Keratinocyte (primary cell): ENCODE measurements at regions not wholly inside any gene's neighbourhood (a gene's known extent, or its start where the extent isn't known, plus 50 kb on each side); places are given as distances from the start of the nearest gene placed in this dataset.
"Not testable (repeated sequence)": the region's sequence is repeated elsewhere in the genome, so short reads cannot be mapped to it uniquely, and the experiment has no call there.

Experiments used
- DNase-seq: peaks from one replicate; pipeline ENCODE4 v3.0.0-alpha.2; 2011; ENCODE audit warnings: low read depth, missing footprints, low spot score
- FAIRE-seq: peaks from 2 replicates; lab custom pipeline; 2011; peaks lifted over from hg19 to GRCh38; lab: Jason Lieb, UNC
- H2AFZ ChIP-seq: 2 replicates; pipeline ENCODE4 v1.6.0; 2012; ENCODE audit warnings: low read length, control low read depth, inconsistent platforms; ENCODE audit not compliant: control insufficient read depth
- H3K27ac ChIP-seq: 2 replicates; pipeline ENCODE4 v1.5.1; 2011; ENCODE audit warnings: low read length; ENCODE audit not compliant: control insufficient read depth, insufficient read depth
- H3K27me3 ChIP-seq: 3 replicates; pipeline ENCODE4 v1.6.0; 2011; ENCODE audit warnings: low read length; ENCODE audit not compliant: control insufficient read depth, insufficient read depth; ENCODE audit errors: extremely low read depth
- H3K36me3 ChIP-seq, 2 experiments: 2 replicates in 1 of 2; 3 replicates in 1 of 2; pipeline ENCODE4 v1.5.1; 2011; ENCODE audit warnings: low read length in 2 of 2, mild to moderate bottlenecking in 1 of 2; ENCODE audit not compliant: control insufficient read depth in 2 of 2, insufficient read depth in 2 of 2; ENCODE audit errors: extremely low read depth in 1 of 2
- H3K4me1 ChIP-seq: 3 replicates; pipeline ENCODE4 v1.5.1; 2011; ENCODE audit warnings: low read length; ENCODE audit not compliant: control insufficient read depth, insufficient read depth; ENCODE audit errors: extremely low read depth
- H3K4me2 ChIP-seq: 3 replicates; pipeline ENCODE4 v1.6.0; 2011; ENCODE audit warnings: low read depth, low read length; ENCODE audit not compliant: control insufficient read depth, insufficient read depth; ENCODE audit errors: extremely low read depth
- H3K4me3 ChIP-seq, 3 experiments: fragments of 200-600 bp in 1 of 3; sonication (generic) in 1 of 3; 2 replicates in 2 of 3; 3 replicates in 1 of 3; pipeline ENCODE4 v1.5.1; 2011 to 2016; ENCODE audit warnings: low read length in 3 of 3, mild to moderate bottlenecking in 3 of 3, control low read depth in 2 of 3, inconsistent platforms in 1 of 3, low read depth in 1 of 3, mixed read lengths in 1 of 3, mixed run types in 1 of 3, moderate library complexity in 1 of 3; ENCODE audit not compliant: control insufficient read depth in 2 of 3, insufficient read depth in 2 of 3; ENCODE audit errors: extremely low read depth in 1 of 3
- H3K79me2 ChIP-seq: 2 replicates; pipeline ENCODE4 v1.6.0; 2012; ENCODE audit warnings: low read length; ENCODE audit not compliant: control insufficient read depth, insufficient read depth
- H3K9ac ChIP-seq: 3 replicates; pipeline ENCODE4 v1.6.0; 2011; ENCODE audit warnings: low read length; ENCODE audit not compliant: control insufficient read depth, insufficient read depth; ENCODE audit errors: extremely low read depth
- H3K9me1 ChIP-seq: 3 replicates; pipeline ENCODE4 v1.6.0; 2011; ENCODE audit warnings: low read length; ENCODE audit not compliant: control insufficient read depth, insufficient read depth; ENCODE audit errors: extremely low read depth
- H3K9me3 ChIP-seq: 2 replicates; pipeline ENCODE4 v1.5.1; 2012; ENCODE audit warnings: low read depth, low read length; ENCODE audit not compliant: control insufficient read depth
- H4K20me1 ChIP-seq: 3 replicates; pipeline ENCODE4 v1.6.0; 2011; ENCODE audit warnings: low read length; ENCODE audit not compliant: control insufficient read depth, insufficient read depth; ENCODE audit errors: extremely low read depth
- CTCF ChIP-seq, 3 experiments: IDR thresholded peaks in 1 of 3; conservative IDR thresholded peaks in 1 of 3; optimal IDR thresholded peaks in 1 of 3; 2 replicates in 2 of 3; 3 replicates in 1 of 3; pipeline versions ENCODE3 to v1.5.1; 2011; ENCODE audit warnings: low read length in 3 of 3, mild to moderate bottlenecking in 3 of 3, moderate library complexity in 2 of 3, control low read depth in 1 of 3, inconsistent platforms in 1 of 3; ENCODE audit not compliant: insufficient read depth in 2 of 3; ENCODE audit errors: extremely low read depth in 1 of 3
- EZH2 ChIP-seq: IDR thresholded peaks from one replicate; pipeline ENCODE4 v1.6.1; 2012; ENCODE audit warnings: inconsistent platforms, mild to moderate bottlenecking, low read length, moderate library complexity
- dilution Hi-C: fragments of 300-500 bp; cut with MboI; formaldehyde crosslinking; loops from one replicate; pipeline ENCODE4 v1.7.0; 2020; ENCODE audit warnings: low sequenced_read_pairs; ENCODE audit not compliant: extremely low pct_ligation_motif_present

DNA sequence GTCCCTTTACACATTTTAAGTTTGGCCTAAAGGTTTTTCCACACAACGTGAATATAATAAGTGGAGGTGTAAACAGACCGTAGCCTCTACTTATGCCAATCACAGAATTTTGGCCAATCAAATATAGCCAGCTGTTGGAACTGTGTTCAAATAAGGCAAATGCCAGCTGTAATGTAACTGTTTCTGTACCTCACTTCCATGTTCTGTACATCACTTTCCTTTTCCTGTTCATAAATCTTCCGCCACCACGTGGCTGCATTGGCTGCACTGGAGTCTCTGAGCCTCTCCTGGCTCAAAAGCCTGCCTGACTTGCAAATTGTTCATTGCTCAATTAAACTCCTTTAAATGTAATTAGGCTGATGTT, 105.1 kb upstream of the SMIM31 start:
- dilution Hi-C loops = no loop called here
- Histone ChIP-seq H3K4me2 (no peak overlapping the region), H3K9me3 (no peaks in the 10 kb centered on the region), H4K20me1 (no peaks in the 10 kb centered on the region), H3K36me3 (no peaks in the 10 kb centered on the region), H3K9ac (no peak overlapping the region), H2AFZ (no peak overlapping the region), H3K27me3 (no peaks in the 10 kb centered on the region), H3K27ac (no peak overlapping the region), H3K9me1 (no peaks in the 10 kb centered on the region), H3K4me3 (no peak overlapping the region), H3K79me2 (no peaks in the 10 kb centered on the region), H3K4me1 (no peaks in the 10 kb centered on the region)
- TF ChIP-seq EZH2 (no peak), CTCF (optimal IDR thresholded peaks at IDR 0.05 in 1 of 3, IDR thresholded peaks at IDR 0.05 in 1 of 3, conservative IDR thresholded peaks at IDR 0.05 in 1 of 3; ENCODE audit: extremely low read depth in 1 of 3, insufficient read depth in 2 of 3, low read length in 3 of 3) (no peak)
- no peak for DNase-seq
- FAIRE-seq = peak; percentile 26

DNA sequence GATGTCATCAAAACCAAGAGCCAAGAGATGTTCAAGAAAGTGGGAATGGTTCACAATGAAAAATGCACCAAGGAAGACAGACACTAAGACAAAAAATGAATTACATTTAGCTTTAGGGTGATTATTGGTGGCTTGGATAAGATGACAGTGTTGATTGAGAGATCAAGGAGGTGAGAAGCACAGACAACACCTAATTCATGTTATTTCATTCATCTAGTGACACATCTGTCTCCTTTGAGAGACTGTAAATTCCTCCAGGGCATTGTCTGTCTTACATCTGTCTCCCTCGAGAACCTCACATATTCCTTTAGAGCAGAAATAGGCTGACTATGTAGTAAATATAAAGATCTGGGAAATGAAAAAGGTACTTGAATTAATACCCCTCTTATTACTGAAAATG, 94.2 kb upstream of the SMIM31 start:
- Histone ChIP-seq H3K4me1 (no peaks in the 10 kb centered on the region), H3K27me3 (no peaks in the 10 kb centered on the region), H2AFZ (no peak overlapping the region), H3K9ac (no peak overlapping the region), H3K36me3 (no peaks in the 10 kb centered on the region), H4K20me1 (no peaks in the 10 kb centered on the region), H3K9me1 (no peaks in the 10 kb centered on the region), H3K4me3 (no peak overlapping the region), H3K9me3 (no peaks in the 10 kb centered on the region), H3K27ac (no peak overlapping the region), H3K4me2 (no peak overlapping the region), H3K79me2 (no peaks in the 10 kb centered on the region)
- FAIRE-seq (no peak), DNase-seq (no peak)
- dilution Hi-C loops = no loop called here
- TF ChIP-seq EZH2 = no peak
- no peak for TF ChIP-seq CTCF (optimal IDR thresholded peaks at IDR 0.05 in 1 of 3, IDR thresholded peaks at IDR 0.05 in 1 of 3, conservative IDR thresholded peaks at IDR 0.05 in 1 of 3; ENCODE audit: extremely low read depth in 1 of 3, insufficient read depth in 2 of 3, low read length in 3 of 3)

GRCh38 chr4:164676152-164676551, 77.8 kb upstream of the SMIM31 start:
- not testable (repeated sequence) for H3K9ac ChIP-seq, H3K9me1 ChIP-seq

More at GRCh38 chr4:164676152-164676551, 77.8 kb upstream of the SMIM31 start:
- FAIRE-seq, dilution Hi-C loops, H4K20me1 ChIP-seq, DNase-seq, H3K27me3 ChIP-seq, H3K4me3 ChIP-seq, H3K36me3 ChIP-seq, H3K4me1 ChIP-seq, H2AFZ ChIP-seq, H3K4me2 ChIP-seq, H3K79me2 ChIP-seq, H3K9me3 ChIP-seq, H3K27ac ChIP-seq: not testable (repeated sequence)
